Dermis blood vessel endothelial cell (primary cell): ENCODE measurements at regions not wholly inside any gene's neighbourhood (a gene's known extent, or its start where the extent isn't known, plus 50 kb on each side); places are given as distances from the start of the nearest gene placed in this dataset.

Experiments used
- DNase-seq: peaks from one replicate; pipeline ENCODE4 v3.0.0; 2010

GRCh38 chr10:90130321-90131086, 429.1 kb downstream of the KIF20B start:
- DNase-seq = no peak

- no peak for DNase-seq
Measured at GRCh38 chr10:90133606-90134005, 432.2 kb downstream of the KIF20B start.

GRCh38 chr10:90136731-90137316, 435.4 kb downstream of the KIF20B start:
- peak; percentile 24 for DNase-seq

- peak; percentile 25 for DNase-seq
Measured at GRCh38 chr10:90138844-90139243, 437.5 kb downstream of the KIF20B start.

- DNase-seq = no peak
Measured at GRCh38 chr10:90141791-90142190, 440.4 kb downstream of the KIF20B start.

- DNase-seq = no peak
Measured at GRCh38 chr10:90143937-90144336, 442.5 kb downstream of the KIF20B start.

GRCh38 chr10:90148116-90148855, 446.9 kb downstream of the KIF20B start:
- DNase-seq = peak; percentile 48

GRCh38 chr10:90149563-90149962, 448.2 kb downstream of the KIF20B start:
- no peak for DNase-seq

GRCh38 chr10:90162271-90162853, 461.0 kb downstream of the KIF20B start:
- DNase-seq = no peak

- DNase-seq = no peak
Measured at GRCh38 chr10:90167174-90168064, 466.0 kb downstream of the KIF20B start.

- no peak for DNase-seq
Measured at GRCh38 chr10:90168244-90168643, 466.9 kb downstream of the KIF20B start.

GRCh38 chr10:90171014-90171722, 469.8 kb downstream of the KIF20B start:
- no peak for DNase-seq

- DNase-seq = no peak
Measured at GRCh38 chr10:90174531-90174930, 473.1 kb downstream of the KIF20B start.

GRCh38 chr10:90175161-90175681, 473.8 kb downstream of the KIF20B start:
- no peak for DNase-seq

- DNase-seq = no peak
Measured at GRCh38 chr10:90179696-90180407, 478.5 kb downstream of the KIF20B start.

- no peak for DNase-seq
Measured at GRCh38 chr10:90180886-90181691, 479.7 kb downstream of the KIF20B start.

GRCh38 chr10:90192825-90193224, 491.4 kb downstream of the KIF20B start:
- no peak for DNase-seq

- DNase-seq = no peak
Measured at GRCh38 chr10:90193240-90193985, 492.0 kb downstream of the KIF20B start.

GRCh38 chr10:90195288-90195840, 494.0 kb downstream of the KIF20B start:
- no peak for DNase-seq
